Lung (tissue), 11 donors: ENCODE measurements at regions not wholly inside any gene's neighbourhood (a gene's known extent, or its start where the extent isn't known, plus 50 kb on each side); places are given as distances from the start of the nearest gene placed in this dataset.

Source experiments
- ATAC-seq: fragments of 200-7000 bp; cut with Tn5 transposase; one replicate; pipeline ENCODE4 v1.9.1; 2020; ENCODE audit warnings: moderate number of reproducible peaks; ENCODE audit not compliant: insufficient read depth, low FRiP score
- DNase-seq, 3 donors: peaks; one replicate each; pipeline ENCODE4 v3.0.0-alpha.2; 2013 to 2017
- H3K27ac ChIP-seq, 2 donors: one replicate each; pipeline ENCODE4 v1.5.1; 2013; ENCODE audit warnings: mild to moderate bottlenecking in 2 of 2, moderate library complexity in 2 of 2, control low read depth in 1 of 2, inconsistent platforms in 1 of 2, low read depth in 1 of 2, low read length in 1 of 2
- H3K27me3 ChIP-seq, 3 donors: one replicate each; pipeline ENCODE4 v1.5.1; 2013; ENCODE audit warnings: low read length in 2 of 3; ENCODE audit not compliant: control insufficient read depth in 3 of 3, insufficient read depth in 3 of 3
- H3K36me3 ChIP-seq, 4 donors: one replicate each; pipeline ENCODE4 v1.5.1; 2013; ENCODE audit warnings: low read length in 4 of 4, mild to moderate bottlenecking in 1 of 4, moderate library complexity in 1 of 4; ENCODE audit not compliant: control insufficient read depth in 4 of 4, insufficient read depth in 4 of 4
- H3K4me1 ChIP-seq, 5 donors: one replicate each; pipeline ENCODE4 v1.5.1; 2013; ENCODE audit warnings: low read length in 5 of 5, mild to moderate bottlenecking in 2 of 5, moderate library complexity in 1 of 5; ENCODE audit not compliant: control insufficient read depth in 5 of 5, insufficient read depth in 5 of 5
- H3K4me3 ChIP-seq: one replicate; pipeline ENCODE4 v1.5.1; 2013; ENCODE audit warnings: mild to moderate bottlenecking, control low read depth, moderate library complexity
- H3K9ac ChIP-seq, 2 donors: one replicate each; pipeline ENCODE4 v1.5.1; 2013; ENCODE audit warnings: low read length in 2 of 2, control low read depth in 1 of 2; ENCODE audit not compliant: insufficient read depth in 1 of 2
- H3K9me3 ChIP-seq, 4 donors: one replicate each; pipeline ENCODE4 v1.5.1; 2013; ENCODE audit warnings: low read length in 3 of 4, mild to moderate bottlenecking in 1 of 4, moderate library complexity in 1 of 4; ENCODE audit not compliant: control insufficient read depth in 4 of 4, insufficient read depth in 3 of 4
- WGBS, 2 donors: extraction: QIAGEN DNeasy Blood & Tissue Kit; methylation state at CpG; one replicate each; pipeline ENCODE4 v1.1.7; 2013; 5-methylcytosine and 5-hydroxymethylcytosine counted together
- TF ChIP-seq, protein P1 (sequence below): IDR thresholded peaks from 2 replicates; pipeline ENCODE4 v1.5.1; 2012; ENCODE audit warnings: mild to moderate bottlenecking; ENCODE audit errors: control extremely low read depth, extremely low read depth
- donor health status: control.
- donor health status: control.
- donor health status: Bipolar disorder and iron deficiency.
- donor health status: healthy.
- donor health status: DM: yes; HTN: yes; CAD: no.

DNA sequence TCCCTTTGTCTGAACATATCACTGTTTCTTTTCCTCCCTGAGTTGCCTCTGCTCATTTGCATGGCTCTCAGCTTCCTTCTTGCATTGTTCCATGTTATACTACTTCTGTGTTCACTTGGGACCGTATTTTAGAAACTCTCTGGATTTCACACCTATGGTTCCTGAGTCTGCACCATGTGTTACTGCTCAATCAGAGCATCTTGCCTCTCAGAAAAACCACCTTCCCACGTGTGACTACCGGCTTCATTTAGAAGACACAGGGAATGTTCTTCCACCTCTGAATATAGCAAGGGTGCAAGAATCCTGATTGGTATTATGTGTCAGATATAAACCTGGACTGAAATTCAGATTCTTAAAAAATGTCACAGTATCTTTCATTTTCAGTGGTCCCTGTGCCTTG, 731.2 kb downstream of the TDRD15 start:
- H3K4me1 ChIP-seq: no peaks in the 10 kb centered on the region
- no peaks in the 10 kb centered on the region for H3K36me3 ChIP-seq
- TF ChIP-seq, protein P1, sequence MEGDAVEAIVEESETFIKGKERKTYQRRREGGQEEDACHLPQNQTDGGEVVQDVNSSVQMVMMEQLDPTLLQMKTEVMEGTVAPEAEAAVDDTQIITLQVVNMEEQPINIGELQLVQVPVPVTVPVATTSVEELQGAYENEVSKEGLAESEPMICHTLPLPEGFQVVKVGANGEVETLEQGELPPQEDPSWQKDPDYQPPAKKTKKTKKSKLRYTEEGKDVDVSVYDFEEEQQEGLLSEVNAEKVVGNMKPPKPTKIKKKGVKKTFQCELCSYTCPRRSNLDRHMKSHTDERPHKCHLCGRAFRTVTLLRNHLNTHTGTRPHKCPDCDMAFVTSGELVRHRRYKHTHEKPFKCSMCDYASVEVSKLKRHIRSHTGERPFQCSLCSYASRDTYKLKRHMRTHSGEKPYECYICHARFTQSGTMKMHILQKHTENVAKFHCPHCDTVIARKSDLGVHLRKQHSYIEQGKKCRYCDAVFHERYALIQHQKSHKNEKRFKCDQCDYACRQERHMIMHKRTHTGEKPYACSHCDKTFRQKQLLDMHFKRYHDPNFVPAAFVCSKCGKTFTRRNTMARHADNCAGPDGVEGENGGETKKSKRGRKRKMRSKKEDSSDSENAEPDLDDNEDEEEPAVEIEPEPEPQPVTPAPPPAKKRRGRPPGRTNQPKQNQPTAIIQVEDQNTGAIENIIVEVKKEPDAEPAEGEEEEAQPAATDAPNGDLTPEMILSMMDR: no peak
- H3K27me3 ChIP-seq: no peaks in the 10 kb centered on the region
- H3K9me3 ChIP-seq: peaks cover 0 to 2% (median 0%) of the 10 kb centered on the region in 4 donors
- H3K27ac ChIP-seq: no peak overlapping the region
- DNase-seq (no peak), ATAC-seq (no peak)
- no peak overlapping the region for H3K9ac ChIP-seq
- no peak overlapping the region for H3K4me3 ChIP-seq
- WGBS, 2 donors: 78 to 83% methylated on average over 3 of the region's 3 CpGs

GRCh38 chr2:21856708-21857107, 732.9 kb downstream of the TDRD15 start:
- Histone ChIP-seq H3K27me3 (no peaks in the 10 kb centered on the region), H3K4me1 (no peaks in the 10 kb centered on the region), H3K9me3 (peaks cover 0 to 2% (median 0%) of the 10 kb centered on the region in 4 donors), H3K36me3 (no peaks in the 10 kb centered on the region), H3K4me3 (no peak overlapping the region), H3K9ac (no peak overlapping the region), H3K27ac (no peak overlapping the region)
- ATAC-seq: no peak
- TF ChIP-seq, protein P1: no peak
- no peak for DNase-seq
- 72 to 90% methylated on average over 3 of the region's 3 CpGs for WGBS, 2 donors

DNA sequence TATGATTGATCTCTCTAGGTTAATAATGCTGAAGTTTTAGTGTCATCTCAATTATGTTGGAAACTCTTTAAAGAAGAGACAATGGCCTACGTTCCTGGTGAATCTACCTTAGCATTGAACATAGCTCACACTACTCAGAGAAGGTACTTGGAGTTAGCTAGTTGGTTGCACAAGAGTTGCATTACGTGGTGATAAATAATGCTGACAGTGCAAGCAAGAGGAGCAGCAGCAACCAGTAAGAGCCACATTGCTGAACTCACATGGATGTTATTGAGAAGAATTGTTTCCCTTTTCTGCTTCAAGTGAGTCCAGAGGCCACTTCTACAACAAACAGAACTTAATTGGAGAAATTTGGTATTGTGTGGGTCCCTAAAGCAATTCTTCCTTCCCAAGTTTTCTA, 737.1 kb downstream of the TDRD15 start:
- no peak overlapping the region for H3K9ac ChIP-seq
- 64 to 75% methylated on average over 2 of the region's 2 CpGs for whole genome bisulfite sequencing, 2 donors
- H3K4me3 ChIP-seq: no peak overlapping the region
- no peaks in the 10 kb centered on the region for H3K4me1 ChIP-seq
- DNase-seq (peak in 1 of 3 donors; percentile 15), ATAC-seq (no peak)
- no peaks in the 10 kb centered on the region for H3K36me3 ChIP-seq
- H3K27me3 ChIP-seq: no peaks in the 10 kb centered on the region
- TF ChIP-seq, protein P1: no peak
- peaks cover 0 to 2% (median 0%) of the 10 kb centered on the region in 4 donors for H3K9me3 ChIP-seq
- no peak overlapping the region for H3K27ac ChIP-seq

- H3K4me1 ChIP-seq: no peaks in the 10 kb centered on the region
- no peaks in the 10 kb centered on the region for H3K9me3 ChIP-seq
- H3K9ac ChIP-seq: no peak overlapping the region
- H3K27ac ChIP-seq: no peak overlapping the region
- WGBS, 2 donors: 83 to 86% methylated on average over 5 of the region's 5 CpGs
- ATAC-seq (no peak), DNase-seq (no peak)
- H3K4me3 ChIP-seq: no peak overlapping the region
- no peaks in the 10 kb centered on the region for H3K36me3 ChIP-seq
- TF ChIP-seq, protein P1: no peak
- H3K27me3 ChIP-seq: no peaks in the 10 kb centered on the region
Measured at GRCh38 chr2:21866316-21866715, 742.5 kb downstream of the TDRD15 start.
